Thyroid gland (tissue), 4 donors: ENCODE measurements at regions not wholly inside any gene's neighbourhood (a gene's known extent, or its start where the extent isn't known, plus 50 kb on each side); places are given as distances from the start of the nearest gene placed in this dataset.

Experiments
- DNase-seq, 2 donors: peaks; one replicate each; pipeline ENCODE4 v3.0.0-alpha.2; 2019
- H3K27ac ChIP-seq, 3 donors: fragments of 200-600 bp; sonication (generic); 1 replicate in 2 of 3; 2 replicates in 1 of 3; pipeline ENCODE4 v1.5.1; 2016 to 2019; ENCODE audit warnings: mild to moderate bottlenecking in 1 of 3, moderate library complexity in 1 of 3
- H3K27me3 ChIP-seq: fragments of 200-600 bp; sonication (generic); one replicate; pipeline ENCODE4 v1.5.1; 2019
- H3K36me3 ChIP-seq, 2 donors: fragments of 200-600 bp; sonication (generic); one replicate each; pipeline ENCODE4 v1.5.1; 2016 to 2019
- H3K4me1 ChIP-seq, 2 donors: fragments of 200-600 bp; sonication (generic); one replicate each; pipeline ENCODE4 v1.5.1; 2017 to 2019
- H3K4me3 ChIP-seq, 3 donors: fragments of 200-600 bp; sonication (generic); replicated peaks in 1 of 3; 1 replicate in 2 of 3; 2 replicates in 1 of 3; pipeline ENCODE4 v1.5.1; 2016; ENCODE audit warnings: mild to moderate bottlenecking in 1 of 3
- H3K9me3 ChIP-seq: fragments of 200-600 bp; sonication (generic); one replicate; pipeline ENCODE4 v1.5.1; 2017
- CTCF ChIP-seq, 6 experiments: fragments of 200-600 bp in 3 of 6; fragments of 450-650 bp in 3 of 6; sonication (generic) in 3 of 6; IDR thresholded peaks; one replicate each; pipeline ENCODE4 v1.5.1; 2016 to 2019; ENCODE audit warnings: antibody characterized with exemption in 6 of 6, mild to moderate bottlenecking in 2 of 6, inconsistent platforms in 1 of 6, moderate library complexity in 1 of 6
- POLR2A ChIP-seq, 2 donors: fragments of 450-650 bp; IDR thresholded peaks; one replicate each; pipeline ENCODE4 v1.6.1; 2017; ENCODE audit warnings: antibody characterized with exemption in 2 of 2, mild to moderate bottlenecking in 2 of 2, moderate library complexity in 1 of 2
- WGBS, 2 donors: methylation state at CpG; one replicate each; pipeline ENCODE4 v1.1.5; 2017; 5-methylcytosine and 5-hydroxymethylcytosine counted together
- intact Hi-C: fragments of 100-400 bp; cut with DNase I; formaldehyde crosslinking; loops from one replicate; pipeline ENCODE4 v1.15.1; 2023

DNA sequence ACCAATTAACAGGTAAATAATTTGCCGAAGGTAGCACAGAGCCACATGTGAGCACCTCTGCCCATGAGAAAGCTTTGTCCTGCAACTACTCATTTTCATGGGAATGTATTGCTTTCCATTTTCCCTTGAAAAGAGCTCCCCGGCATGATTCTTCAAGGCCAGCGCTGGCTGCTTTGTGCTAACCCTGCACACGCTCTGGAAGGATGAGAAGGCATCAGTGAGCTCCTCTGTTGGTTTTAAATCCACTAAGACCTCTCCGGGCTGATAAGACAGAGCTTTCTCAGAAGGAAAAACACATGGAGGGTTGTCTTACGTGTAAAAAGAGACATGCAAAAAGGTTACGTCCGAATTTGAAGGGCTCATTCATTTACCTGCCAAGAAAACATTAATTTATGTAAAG lies 553.9 kb upstream of the MKI67 start:
- 47 to 57% methylated on average over 8 of the region's 8 CpGs for WGBS, 2 donors
- no peak overlapping the region for H3K27ac ChIP-seq
- intact Hi-C loops = no loop called here
- H3K27me3 ChIP-seq = no peaks in the 10 kb centered on the region
- no peaks in the 10 kb centered on the region for H3K4me1 ChIP-seq
- no peak for DNase-seq
- TF ChIP-seq POLR2A (IDR thresholded peaks at IDR 0.05) (no peak), CTCF (IDR thresholded peaks at IDR 0.05) (no peak)
- H3K4me3 ChIP-seq = no peak overlapping the region
- no peaks in the 10 kb centered on the region for H3K36me3 ChIP-seq
- no peaks in the 10 kb centered on the region for H3K9me3 ChIP-seq

GRCh38 chr10:128684215-128684614 lies 558.0 kb upstream of the MKI67 start:
- no peaks in the 10 kb centered on the region for H3K4me1 ChIP-seq
- H3K36me3 ChIP-seq = no peaks in the 10 kb centered on the region
- no peak overlapping the region for H3K27ac ChIP-seq
- no peak for TF ChIP-seq CTCF (IDR thresholded peaks at IDR 0.05)
- TF ChIP-seq POLR2A (IDR thresholded peaks at IDR 0.05) = no peak
- no peaks in the 10 kb centered on the region for H3K9me3 ChIP-seq
- 80% methylated on average over 5 of the region's 5 CpGs for WGBS, 2 donors
- H3K4me3 ChIP-seq = no peak overlapping the region
- intact Hi-C loops = no loop called here
- H3K27me3 ChIP-seq = no peaks in the 10 kb centered on the region
- no peak for DNase-seq

DNA sequence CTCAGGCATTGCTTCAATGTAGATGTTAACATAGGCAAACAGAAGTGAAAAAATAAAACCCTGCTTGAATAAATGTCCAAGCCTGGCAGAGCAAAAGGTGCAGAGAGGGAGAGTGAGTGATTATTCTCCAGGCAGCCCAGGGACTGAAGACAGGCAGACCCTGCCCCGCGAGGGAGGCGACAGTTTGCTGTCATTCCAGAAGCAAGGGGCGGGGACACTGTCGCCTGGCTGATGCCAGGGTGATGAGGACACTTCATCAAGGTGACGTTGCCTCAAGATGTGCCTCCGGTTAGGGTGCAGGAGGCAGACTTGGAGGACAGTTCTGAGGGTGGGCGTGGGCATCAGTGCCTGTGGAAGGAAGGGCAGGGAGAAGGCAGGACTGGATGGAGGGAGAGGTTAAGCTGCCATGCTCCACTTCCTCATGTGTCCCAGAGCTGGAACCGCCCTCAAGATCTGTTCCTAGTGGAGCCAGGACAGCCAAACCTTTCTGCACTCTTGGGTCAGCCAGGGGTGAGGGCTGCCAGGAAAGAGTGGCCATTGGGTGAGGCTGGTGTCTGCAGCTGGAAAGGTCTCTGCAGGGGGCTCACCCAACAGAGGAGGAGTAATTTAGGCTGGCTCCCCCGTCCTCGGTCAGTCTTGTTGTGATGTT lies 560.5 kb upstream of the MKI67 start:
- intact Hi-C loops = no loop called here
- no peak for TF ChIP-seq CTCF (IDR thresholded peaks at IDR 0.05)
- TF ChIP-seq POLR2A (IDR thresholded peaks at IDR 0.05) = no peak
- no peaks in the 10 kb centered on the region for H3K4me1 ChIP-seq
- no peak overlapping the region for H3K27ac ChIP-seq
- WGBS, 2 donors = 49 to 59% methylated on average over 11 of the region's 11 CpGs
- H3K27me3 ChIP-seq = no peaks in the 10 kb centered on the region
- DNase-seq = no peak
- no peaks in the 10 kb centered on the region for H3K9me3 ChIP-seq
- no peak overlapping the region for H3K4me3 ChIP-seq
- no peaks in the 10 kb centered on the region for H3K36me3 ChIP-seq

DNA sequence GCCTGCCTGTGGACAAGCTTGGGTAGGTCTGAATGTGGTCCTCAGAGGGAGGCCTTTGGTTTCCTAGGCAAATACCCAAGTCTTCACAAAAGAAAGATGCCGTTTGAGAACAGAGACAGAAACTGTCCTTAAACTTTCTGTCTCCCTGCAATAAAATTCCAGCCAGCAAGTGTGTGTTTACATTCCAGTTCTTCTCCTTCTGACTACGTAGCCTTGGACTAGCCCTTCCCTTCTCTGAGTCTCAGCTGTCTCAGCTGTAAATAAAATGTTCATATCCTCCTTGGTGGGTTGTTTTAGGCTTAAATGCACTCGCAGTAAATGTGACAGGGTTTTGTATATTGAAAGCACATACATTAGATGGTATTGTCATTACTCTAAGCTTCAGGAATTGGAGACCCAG lies 561.2 kb upstream of the MKI67 start:
- Histone ChIP-seq H3K4me3 (no peak overlapping the region), H3K9me3 (no peaks in the 10 kb centered on the region), H3K27me3 (no peaks in the 10 kb centered on the region), H3K36me3 (no peaks in the 10 kb centered on the region), H3K4me1 (no peaks in the 10 kb centered on the region), H3K27ac (no peak overlapping the region)
- DNase-seq = no peak
- 63 to 78% methylated on average over 3 of the region's 3 CpGs for WGBS, 2 donors
- intact Hi-C loops = no loop called here
- TF ChIP-seq POLR2A (IDR thresholded peaks at IDR 0.05) (no peak), CTCF (IDR thresholded peaks at IDR 0.05) (no peak)

DNA sequence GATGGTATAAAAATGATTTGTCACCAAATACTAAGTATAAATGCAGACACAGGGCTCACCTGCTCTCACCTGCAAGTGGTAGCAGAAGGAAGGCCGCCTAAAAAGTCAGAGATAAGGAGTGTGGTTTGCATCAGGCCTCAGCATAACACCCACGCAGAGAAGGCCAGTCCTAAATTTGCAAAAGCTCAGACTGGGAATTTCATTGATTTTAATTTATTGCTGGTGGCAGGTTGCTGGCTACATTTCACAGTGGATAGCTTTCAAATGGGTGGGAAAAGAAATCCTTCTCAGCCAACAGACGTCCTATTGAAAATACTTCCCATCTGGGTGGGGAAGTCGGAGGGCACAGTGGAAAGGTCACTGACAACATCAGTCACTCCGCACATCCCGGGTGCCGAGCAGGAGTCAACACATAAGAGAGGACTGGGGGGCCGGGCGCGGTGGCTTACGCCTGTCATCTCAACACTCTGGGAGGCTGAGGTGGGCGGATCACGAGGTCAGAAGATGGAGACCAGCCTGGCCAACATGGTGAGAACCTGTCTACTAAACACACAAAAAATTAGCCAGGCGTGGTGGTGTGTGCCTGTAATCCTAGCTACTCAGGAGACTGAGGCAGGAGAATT lies 561.8 kb upstream of the MKI67 start:
- no peak overlapping the region for H3K4me3 ChIP-seq
- no peak overlapping the region for H3K27ac ChIP-seq
- H3K36me3 ChIP-seq = no peaks in the 10 kb centered on the region
- H3K9me3 ChIP-seq = no peaks in the 10 kb centered on the region
- intact Hi-C loops = no loop called here
- TF ChIP-seq CTCF (IDR thresholded peaks at IDR 0.05) (no peak), POLR2A (IDR thresholded peaks at IDR 0.05) (no peak)
- WGBS, 2 donors = 88 to 92% methylated on average over 14 of the region's 14 CpGs
- H3K4me1 ChIP-seq = no peaks in the 10 kb centered on the region
- DNase-seq = no peak
- H3K27me3 ChIP-seq = no peaks in the 10 kb centered on the region
